K562 (cell line): ENCODE measurements at regions not wholly inside any gene's neighbourhood (a gene's known extent, or its start where the extent isn't known, plus 50 kb on each side); places are given as distances from the start of the nearest gene placed in this dataset.

Source experiments
- CC2D1A ChIP-seq: fragments of 450-650 bp; IDR thresholded peaks from 2 replicates; pipeline ENCODE4 v1.6.1; 2017; ENCODE audit warnings: mild to moderate bottlenecking
- E2F8 ChIP-seq: fragments of 450-650 bp; IDR thresholded peaks from 2 replicates; pipeline ENCODE4 v1.7.1; 2018; ENCODE audit warnings: mild to moderate bottlenecking, low read depth; ENCODE audit not compliant: partially characterized antibody
- EHMT2 ChIP-seq: fragments of 450-650 bp; IDR thresholded peaks from 2 replicates; pipeline ENCODE4 v1.6.1; 2018; ENCODE audit warnings: antibody characterized with exemption
- NR2C2 ChIP-seq, 2 experiments: fragments of 200-800 bp in 1 of 2; sonication (Bioruptor generic) in 1 of 2; sonication (generic) in 1 of 2; formaldehyde crosslinking in 1 of 2; IDR thresholded peaks; 2 replicates each; pipeline versions ENCODE4 v1.6.1 to v1.8.0; 2016 to 2022; ENCODE audit warnings: mild to moderate bottlenecking in 1 of 2, missing compliant biosample characterization in 1 of 2, missing genetic modification characterization in 1 of 2, missing genetic modification reagents in 1 of 2
- POLR2AphosphoS2 ChIP-seq: IDR thresholded peaks from 2 replicates; pipeline ENCODE4 v1.6.1; 2012; ENCODE audit warnings: low read length, improper control_type of control experiment
- RCOR1 ChIP-seq, 2 experiments: IDR thresholded peaks; 2 replicates each; pipeline ENCODE4 v1.6.1; 2012; ENCODE audit warnings: low read depth in 2 of 2, low read length in 2 of 2, borderline replicate concordance in 1 of 2, improper control_type of control experiment in 1 of 2
- SIN3A ChIP-seq, 2 experiments: fragments of 150-350 bp in 1 of 2; IDR thresholded peaks; 2 replicates each; pipeline ENCODE4 v1.6.1; 2011 to 2016; ENCODE audit warnings: borderline replicate concordance in 2 of 2, low read depth in 2 of 2, low read length in 2 of 2, mild to moderate bottlenecking in 2 of 2, moderate library complexity in 2 of 2; ENCODE audit not compliant: control insufficient read depth in 1 of 2
- ZNF263 ChIP-seq: sonication (generic); formaldehyde crosslinking; IDR thresholded peaks from 2 replicates; pipeline ENCODE4 v1.8.0; 2022; ENCODE audit warnings: mild to moderate bottlenecking, missing genetic modification reagents, borderline replicate concordance
- ZNF274 ChIP-seq: IDR thresholded peaks from 2 replicates; pipeline ENCODE4 v1.6.1; 2011; ENCODE audit warnings: low read depth, mild to moderate bottlenecking, low read length, moderate library complexity, borderline replicate concordance
- ZNF507 ChIP-seq: conservative IDR thresholded peaks from 2 replicates; pipeline ENCODE4 v1.6.1; 2017; ENCODE audit warnings: missing genetic modification characterization, missing compliant biosample characterization
- TF ChIP-seq, protein P1 (sequence below), 3 experiments: IDR thresholded peaks in 2 of 3; conservative IDR thresholded peaks in 1 of 3; 2 replicates each; pipeline ENCODE4 v1.5.1; 2011 to 2012; ENCODE audit warnings: low read length in 3 of 3, mild to moderate bottlenecking in 3 of 3, control low read depth in 2 of 3, improper control_type of control experiment in 1 of 3, inconsistent platforms in 1 of 3, low read depth in 1 of 3, mixed read lengths in 1 of 3, moderate library complexity in 1 of 3; ENCODE audit not compliant: insufficient read depth in 2 of 3

- no peak for TF ChIP-seq ZNF507 (tag)
- TF ChIP-seq EHMT2, result no peak
- 0 out of 2 replicates have a peak, but pooled peaks have one; percentile 16 for TF ChIP-seq CC2D1A
- TF ChIP-seq NR2C2 (CRISPR knock-in tag; IDR thresholded peaks at IDR 0.05), result no peak
- TF ChIP-seq NR2C2 (tag; IDR thresholded peaks at IDR 0.05), result no peak
- no peak for TF ChIP-seq ZNF274
- TF ChIP-seq, protein P1, sequence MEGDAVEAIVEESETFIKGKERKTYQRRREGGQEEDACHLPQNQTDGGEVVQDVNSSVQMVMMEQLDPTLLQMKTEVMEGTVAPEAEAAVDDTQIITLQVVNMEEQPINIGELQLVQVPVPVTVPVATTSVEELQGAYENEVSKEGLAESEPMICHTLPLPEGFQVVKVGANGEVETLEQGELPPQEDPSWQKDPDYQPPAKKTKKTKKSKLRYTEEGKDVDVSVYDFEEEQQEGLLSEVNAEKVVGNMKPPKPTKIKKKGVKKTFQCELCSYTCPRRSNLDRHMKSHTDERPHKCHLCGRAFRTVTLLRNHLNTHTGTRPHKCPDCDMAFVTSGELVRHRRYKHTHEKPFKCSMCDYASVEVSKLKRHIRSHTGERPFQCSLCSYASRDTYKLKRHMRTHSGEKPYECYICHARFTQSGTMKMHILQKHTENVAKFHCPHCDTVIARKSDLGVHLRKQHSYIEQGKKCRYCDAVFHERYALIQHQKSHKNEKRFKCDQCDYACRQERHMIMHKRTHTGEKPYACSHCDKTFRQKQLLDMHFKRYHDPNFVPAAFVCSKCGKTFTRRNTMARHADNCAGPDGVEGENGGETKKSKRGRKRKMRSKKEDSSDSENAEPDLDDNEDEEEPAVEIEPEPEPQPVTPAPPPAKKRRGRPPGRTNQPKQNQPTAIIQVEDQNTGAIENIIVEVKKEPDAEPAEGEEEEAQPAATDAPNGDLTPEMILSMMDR (IDR thresholded peaks at IDR 0.05 in 2 of 3, conservative IDR thresholded peaks at IDR 0.05 in 1 of 3; ENCODE audit: insufficient read depth in 2 of 3, low read depth in 1 of 3, low read length in 3 of 3), result no peak
- TF ChIP-seq E2F8, result no peak
- TF ChIP-seq RCOR1 (IDR thresholded peaks at IDR 0.05; ENCODE audit: borderline replicate concordance in 1 of 2, low read depth in 2 of 2, low read length in 2 of 2), result no peak
- TF ChIP-seq SIN3A (IDR thresholded peaks at IDR 0.05; ENCODE audit: borderline replicate concordance in 2 of 2, control insufficient read depth in 1 of 2, low read depth in 2 of 2, low read length in 2 of 2), result no peak
- TF ChIP-seq ZNF263 (CRISPR knock-in tag), result no peak
- TF ChIP-seq POLR2AphosphoS2, result no peak
Observed at GRCh38 chr11:72511393-72512047, 77.2 kb upstream of the CLPB start.
